ENCODE measurements at regions not wholly inside any gene's neighbourhood (a gene's known extent, or its start where the extent isn't known, plus 50 kb on each side); places are given as distances from the start of the nearest gene placed in this dataset.

GRCh38 chrX:109871121-109871888 lies 131.6 kb upstream of the TMEM164 start:
- intact Hi-C loops (cut with DNase I; ENCODE audit: low total_unique reads) (no loop called here), in situ Hi-C loops (cut with MboI; ENCODE audit: low pct_ligation_motif_present in 1 of 4, low pct_unique_long_range_greater_than_20kb in 1 of 4, low sequenced_read_pairs in 3 of 4) (loop anchor here in 3 of 4 donors (25.0 kb wide), 2 partner anchors 159 to 384 kb away; partner anchors contain the start of gene GUCY2F (in 1 of the 3))
- WGBS, 2 donors (ENCODE audit: low coverage in 1 of 2) = 76 to 100% methylated on average over 1 to 4 of the region's 4 CpGs
- H3K36me3 ChIP-seq = no peaks in the 10 kb centered on the region
- no peak overlapping the region for H3K27ac ChIP-seq
- no peak for DNase-seq
- no peaks in the 10 kb centered on the region for H3K9me3 ChIP-seq
- H3K27me3 ChIP-seq = no peaks in the 10 kb centered on the region
- H3K4me1 ChIP-seq = no peaks in the 10 kb centered on the region
- TF ChIP-seq POLR2AphosphoS5 (IDR thresholded peaks at IDR 0.05) = no peak
- TF ChIP-seq CTCF (IDR thresholded peaks at IDR 0.05) = no peak
- TF ChIP-seq POLR2A (IDR thresholded peaks at IDR 0.05) = no peak
- no peak for TF ChIP-seq EP300 (IDR thresholded peaks at IDR 0.05; ENCODE audit: low read depth)
- H3K4me3 ChIP-seq = no peak overlapping the region

- DNase-seq = no peak
- no peaks in the 10 kb centered on the region for H3K4me1 ChIP-seq
- WGBS, 2 donors (ENCODE audit: low coverage in 1 of 2) = 81 to 83% methylated on average over 3 to 4 of the region's 4 CpGs
- no peaks in the 10 kb centered on the region for H3K9me3 ChIP-seq
- no peak overlapping the region for H3K4me3 ChIP-seq
- no peak for TF ChIP-seq POLR2A (IDR thresholded peaks at IDR 0.05)
- TF ChIP-seq EP300 (IDR thresholded peaks at IDR 0.05; ENCODE audit: low read depth) = no peak
- no peak for TF ChIP-seq POLR2AphosphoS5 (IDR thresholded peaks at IDR 0.05)
- no peak for TF ChIP-seq CTCF (IDR thresholded peaks at IDR 0.05)
- in situ Hi-C loops (cut with MboI; ENCODE audit: low pct_ligation_motif_present in 1 of 4, low pct_unique_long_range_greater_than_20kb in 1 of 4, low sequenced_read_pairs in 3 of 4) (loop anchor here in 3 of 4 donors (25.0 kb wide), 2 partner anchors 160 to 385 kb away; partner anchors contain the start of gene GUCY2F (in 1 of the 3)), intact Hi-C loops (cut with DNase I; ENCODE audit: low total_unique reads) (no loop called here)
- H3K27me3 ChIP-seq = no peaks in the 10 kb centered on the region
- no peak overlapping the region for H3K27ac ChIP-seq
- H3K36me3 ChIP-seq = no peaks in the 10 kb centered on the region
These were observed 130.7 kb upstream of the TMEM164 start for GRCh38 chrX:109872021-109872732.

GRCh38 chrX:109873574-109873973 lies 129.3 kb upstream of the TMEM164 start:
- Histone ChIP-seq H3K4me1 (no peaks in the 10 kb centered on the region), H3K36me3 (no peaks in the 10 kb centered on the region), H3K4me3 (no peak overlapping the region), H3K27ac (no peak overlapping the region), H3K27me3 (no peaks in the 10 kb centered on the region), H3K9me3 (no peaks in the 10 kb centered on the region)
- no peak for DNase-seq
- intact Hi-C loops (cut with DNase I; ENCODE audit: low total_unique reads) (no loop called here), in situ Hi-C loops (cut with MboI; ENCODE audit: low pct_ligation_motif_present in 1 of 4, low pct_unique_long_range_greater_than_20kb in 1 of 4, low sequenced_read_pairs in 3 of 4) (loop anchor here in 3 of 4 donors (25.0 kb wide), 2 partner anchors 161 to 386 kb away; partner anchors contain the start of gene GUCY2F (in 1 of the 3))
- TF ChIP-seq POLR2A (IDR thresholded peaks at IDR 0.05) (no peak), EP300 (IDR thresholded peaks at IDR 0.05; ENCODE audit: low read depth) (no peak), POLR2AphosphoS5 (IDR thresholded peaks at IDR 0.05) (no peak), CTCF (IDR thresholded peaks at IDR 0.05) (no peak)
- 38% methylated on average over 1 of the region's 1 CpG; no CpG with 5 or more reads in 1 of the 2 donors for WGBS, 2 donors (ENCODE audit: low coverage in 1 of 2)

- no peak for DNase-seq
- intact Hi-C loops (cut with DNase I; ENCODE audit: low total_unique reads) = no loop called here
These were observed 128.9 kb upstream of the TMEM164 start for GRCh38 chrX:109873983-109874382.

More at GRCh38 chrX:109873983-109874382, 128.9 kb upstream of the TMEM164 start:
- TF ChIP-seq POLR2A (IDR thresholded peaks at IDR 0.05) (no peak), POLR2AphosphoS5 (IDR thresholded peaks at IDR 0.05) (no peak), CTCF (IDR thresholded peaks at IDR 0.05) (no peak), EP300 (IDR thresholded peaks at IDR 0.05; ENCODE audit: low read depth) (no peak)
- H3K4me3 ChIP-seq = no peak overlapping the region
- no peaks in the 10 kb centered on the region for H3K9me3 ChIP-seq
- 40 to 63% methylated on average over 2 to 6 of the region's 6 CpGs for WGBS, 2 donors (ENCODE audit: low coverage in 1 of 2)
- no peaks in the 10 kb centered on the region for H3K27me3 ChIP-seq
- no peaks in the 10 kb centered on the region for H3K4me1 ChIP-seq
- in situ Hi-C loops (cut with MboI; ENCODE audit: low pct_ligation_motif_present in 1 of 4, low pct_unique_long_range_greater_than_20kb in 1 of 4, low sequenced_read_pairs in 3 of 4) = loop anchor here in 3 of 4 donors (25.0 kb wide), 2 partner anchors 162 to 387 kb away; partner anchors contain the start of gene GUCY2F (in 1 of the 3)
- no peaks in the 10 kb centered on the region for H3K36me3 ChIP-seq
- no peak overlapping the region for H3K27ac ChIP-seq
